ENCODE measurements at regions not wholly inside any gene's neighbourhood (a gene's known extent, or its start where the extent isn't known, plus 50 kb on each side); places are given as distances from the start of the nearest gene placed in this dataset.
"Not testable (repeated sequence)": the region's sequence is repeated elsewhere in the genome, so short reads cannot be mapped to it uniquely, and the experiment has no call there.

- no peak overlapping the region for H3K4me3 ChIP-seq (ENCODE audit: low read depth, low read length)
- TF ChIP-seq CTCF (IDR thresholded peaks at IDR 0.05; ENCODE audit: borderline replicate concordance, insufficient read depth, low read depth, low read length): no peak
These were observed 92.6 kb downstream of the MTERF1 start for GRCh38 chr7:91787931-91788330.

GRCh38 chr7:91789086-91789485 is 91.4 kb downstream of the MTERF1 start:
- no peak overlapping the region for H3K4me3 ChIP-seq (ENCODE audit: low read depth, low read length)
- TF ChIP-seq CTCF (IDR thresholded peaks at IDR 0.05; ENCODE audit: borderline replicate concordance, insufficient read depth, low read depth, low read length): no peak

- no peak for TF ChIP-seq CTCF (IDR thresholded peaks at IDR 0.05; ENCODE audit: borderline replicate concordance, insufficient read depth, low read depth, low read length)
- H3K4me3 ChIP-seq (ENCODE audit: low read depth, low read length): no peak overlapping the region
These were observed 90.9 kb downstream of the MTERF1 start for GRCh38 chr7:91789558-91789957.

GRCh38 chr7:91790646-91791045 is 89.9 kb downstream of the MTERF1 start:
- not testable (repeated sequence) for H3K4me3 ChIP-seq (ENCODE audit: low read depth, low read length)

- TF ChIP-seq CTCF (IDR thresholded peaks at IDR 0.05; ENCODE audit: borderline replicate concordance, insufficient read depth, low read depth, low read length): no peak
- H3K4me3 ChIP-seq (ENCODE audit: low read depth, low read length): no peak overlapping the region
These were observed 84.4 kb downstream of the MTERF1 start for GRCh38 chr7:91796122-91796521.

- no peak overlapping the region for H3K4me3 ChIP-seq (ENCODE audit: low read depth, low read length)
These were observed 82.1 kb downstream of the MTERF1 start for GRCh38 chr7:91798425-91798824.

GRCh38 chr7:91800389-91800788 is 80.1 kb downstream of the MTERF1 start:
- H3K4me3 ChIP-seq (ENCODE audit: low read depth, low read length): no peak overlapping the region
- TF ChIP-seq CTCF (IDR thresholded peaks at IDR 0.05; ENCODE audit: borderline replicate concordance, insufficient read depth, low read depth, low read length): no peak

More at GRCh38 chr7:91798425-91798824, 82.1 kb downstream of the MTERF1 start:
- no peak for TF ChIP-seq CTCF (IDR thresholded peaks at IDR 0.05; ENCODE audit: borderline replicate concordance, insufficient read depth, low read depth, low read length)
